ENCODE measurements at regions not wholly inside any gene's neighbourhood (a gene's known extent, or its start where the extent isn't known, plus 50 kb on each side); places are given as distances from the start of the nearest gene placed in this dataset.

GRCh38 chr9:127553793-127554192, 58.3 kb upstream of the STXBP1 start:
- no peak for DNase-seq

GRCh38 chr9:127554966-127555839, 56.9 kb upstream of the STXBP1 start:
- DNase-seq: no peak

GRCh38 chr9:127555840-127556820, 55.9 kb upstream of the STXBP1 start:
- DNase-seq: peak; percentile 45

GRCh38 chr9:127556871-127557270, 55.2 kb upstream of the STXBP1 start:
- DNase-seq: no peak

GRCh38 chr9:127557466-127557869, 54.6 kb upstream of the STXBP1 start:
- no peak for DNase-seq

GRCh38 chr9:127557998-127558546, 54.0 kb upstream of the STXBP1 start:
- DNase-seq: no peak

- DNase-seq: no peak
These were observed 53.4 kb upstream of the STXBP1 start for GRCh38 chr9:127558581-127559246.

- DNase-seq: no peak
These were observed 52.8 kb upstream of the STXBP1 start for GRCh38 chr9:127559247-127559680.

GRCh38 chr9:127561491-127562278, 50.4 kb upstream of the STXBP1 start:
- no peak for DNase-seq

Measured in activated T-cell treated with anti-CD3 and anti-CD28 coated beads for 4 hours (primary cell).